Adrenal gland (tissue), 5 donors: ENCODE measurements at regions not wholly inside any gene's neighbourhood (a gene's known extent, or its start where the extent isn't known, plus 50 kb on each side); places are given as distances from the start of the nearest gene placed in this dataset.

Experiments
- POLR2A ChIP-seq, 2 donors: fragments of 450-650 bp; IDR thresholded peaks; one replicate each; pipeline ENCODE4 v1.6.1; 2017; ENCODE audit warnings: antibody characterized with exemption in 2 of 2, mild to moderate bottlenecking in 2 of 2, moderate library complexity in 1 of 2
- TF ChIP-seq, protein P1 (sequence below), 6 experiments: fragments of 450-650 bp in 4 of 6; fragments of 200-600 bp in 2 of 6; sonication (generic) in 1 of 6; IDR thresholded peaks; 1 replicate in 5 of 6; 2 replicates in 1 of 6; pipeline versions ENCODE4 v1.5.1 to v1.8.0; 2016 to 2021; ENCODE audit warnings: antibody characterized with exemption in 6 of 6, mild to moderate bottlenecking in 2 of 6, moderate library complexity in 1 of 6
- donor health status: DM: no; HTN: no; CAD: no.

- TF ChIP-seq, protein P1, sequence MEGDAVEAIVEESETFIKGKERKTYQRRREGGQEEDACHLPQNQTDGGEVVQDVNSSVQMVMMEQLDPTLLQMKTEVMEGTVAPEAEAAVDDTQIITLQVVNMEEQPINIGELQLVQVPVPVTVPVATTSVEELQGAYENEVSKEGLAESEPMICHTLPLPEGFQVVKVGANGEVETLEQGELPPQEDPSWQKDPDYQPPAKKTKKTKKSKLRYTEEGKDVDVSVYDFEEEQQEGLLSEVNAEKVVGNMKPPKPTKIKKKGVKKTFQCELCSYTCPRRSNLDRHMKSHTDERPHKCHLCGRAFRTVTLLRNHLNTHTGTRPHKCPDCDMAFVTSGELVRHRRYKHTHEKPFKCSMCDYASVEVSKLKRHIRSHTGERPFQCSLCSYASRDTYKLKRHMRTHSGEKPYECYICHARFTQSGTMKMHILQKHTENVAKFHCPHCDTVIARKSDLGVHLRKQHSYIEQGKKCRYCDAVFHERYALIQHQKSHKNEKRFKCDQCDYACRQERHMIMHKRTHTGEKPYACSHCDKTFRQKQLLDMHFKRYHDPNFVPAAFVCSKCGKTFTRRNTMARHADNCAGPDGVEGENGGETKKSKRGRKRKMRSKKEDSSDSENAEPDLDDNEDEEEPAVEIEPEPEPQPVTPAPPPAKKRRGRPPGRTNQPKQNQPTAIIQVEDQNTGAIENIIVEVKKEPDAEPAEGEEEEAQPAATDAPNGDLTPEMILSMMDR (IDR thresholded peaks at IDR 0.05) = no peak
- no peak for TF ChIP-seq POLR2A (IDR thresholded peaks at IDR 0.05)
Observed at GRCh38 chr22:25364736-25365241, 145.3 kb downstream of the CRYBB2 start.
